H9 (cell line): ENCODE measurements at regions not wholly inside any gene's neighbourhood (a gene's known extent, or its start where the extent isn't known, plus 50 kb on each side); places are given as distances from the start of the nearest gene placed in this dataset.

ENCODE experiments used
- DNase-seq: peaks from one replicate; pipeline ENCODE4 v3.0.0-alpha.2; 2017
- H2AFZ ChIP-seq: one replicate; pipeline ENCODE4 v1.6.1; 2013; ENCODE audit warnings: mild to moderate bottlenecking, low read length, control low read depth, moderate library complexity
- H2AK5ac ChIP-seq: 2 replicates; pipeline ENCODE4 v1.6.1; 2013; ENCODE audit warnings: low read length, control low read depth, mixed read lengths; ENCODE audit not compliant: insufficient read length
- H2BK120ac ChIP-seq: one replicate; pipeline ENCODE4 v1.6.1; 2013; ENCODE audit warnings: low read depth, mild to moderate bottlenecking, low read length, control low read depth, inconsistent platforms; ENCODE audit not compliant: poor library complexity, severe bottlenecking
- H2BK12ac ChIP-seq: 2 replicates; pipeline ENCODE4 v1.6.1; 2013; ENCODE audit warnings: low read length, control low read depth, mixed read lengths, low read depth; ENCODE audit not compliant: insufficient read length
- H2BK15ac ChIP-seq: 2 replicates; pipeline ENCODE4 v1.6.1; 2013; ENCODE audit warnings: low read depth, low read length, control low read depth
- H2BK20ac ChIP-seq: one replicate; pipeline ENCODE4 v1.6.1; 2013; ENCODE audit warnings: low read depth, mild to moderate bottlenecking, low read length, control low read depth, inconsistent platforms; ENCODE audit not compliant: poor library complexity, severe bottlenecking
- H2BK5ac ChIP-seq: 2 replicates; pipeline ENCODE4 v1.6.1; 2013; ENCODE audit warnings: low read length, control low read depth, mixed read lengths; ENCODE audit not compliant: insufficient read length
- H3K14ac ChIP-seq: 2 replicates; pipeline ENCODE4 v1.6.1; 2013; ENCODE audit warnings: low read length, control low read depth; ENCODE audit not compliant: insufficient read depth
- H3K18ac ChIP-seq: 2 replicates; pipeline ENCODE4 v1.6.1; 2013; ENCODE audit warnings: low read depth, mild to moderate bottlenecking, mixed read lengths, low read length, control low read depth; ENCODE audit not compliant: insufficient read length
- H3K23ac ChIP-seq: 2 replicates; pipeline ENCODE4 v1.6.1; 2013; ENCODE audit warnings: low read length, control low read depth, mixed read lengths, low read depth; ENCODE audit not compliant: insufficient read length
- H3K23me2 ChIP-seq: 2 replicates; pipeline ENCODE4 v1.6.1; 2013; ENCODE audit warnings: low read depth, mild to moderate bottlenecking, mixed read lengths, low read length, control low read depth; ENCODE audit not compliant: insufficient read length, poor library complexity, severe bottlenecking
- H3K27ac ChIP-seq: 2 replicates; pipeline ENCODE4 v1.5.1; 2013; ENCODE audit warnings: low read length, control low read depth, mixed read lengths, low read depth; ENCODE audit not compliant: insufficient read length
- H3K27me3 ChIP-seq: 2 replicates; pipeline ENCODE4 v1.6.1; 2013; ENCODE audit warnings: low read length, control low read depth, inconsistent platforms; ENCODE audit not compliant: insufficient read depth
- H3K4ac ChIP-seq: 2 replicates; pipeline ENCODE4 v1.6.1; 2013; ENCODE audit warnings: low read depth, mild to moderate bottlenecking, control low read depth, inconsistent platforms, low read length, moderate library complexity
- H3K4me1 ChIP-seq: 2 replicates; pipeline ENCODE4 v1.6.1; 2013; ENCODE audit warnings: low read length, control low read depth, inconsistent platforms; ENCODE audit not compliant: insufficient read depth
- H3K4me2 ChIP-seq: 2 replicates; pipeline ENCODE4 v1.6.1; 2013; ENCODE audit warnings: low read length, control low read depth, mixed read lengths; ENCODE audit not compliant: insufficient read length, insufficient read depth
- H3K56ac ChIP-seq: 2 replicates; pipeline ENCODE4 v1.6.1; 2013; ENCODE audit warnings: low read depth, mild to moderate bottlenecking, mixed read lengths, low read length, control low read depth; ENCODE audit not compliant: insufficient read length
- H3K79me1 ChIP-seq: 2 replicates; pipeline ENCODE4 v1.6.1; 2013; ENCODE audit warnings: low read depth, mild to moderate bottlenecking, moderate library complexity, low read length, control low read depth, inconsistent platforms; ENCODE audit not compliant: insufficient read depth, poor library complexity, severe bottlenecking
- H3K79me2 ChIP-seq: 2 replicates; pipeline ENCODE4 v1.6.1; 2013; ENCODE audit warnings: low read length, control low read depth, inconsistent platforms; ENCODE audit not compliant: insufficient read depth
- H3K9ac ChIP-seq: 2 replicates; pipeline ENCODE4 v1.6.1; 2013; ENCODE audit warnings: low read length, control low read depth, mixed read lengths; ENCODE audit not compliant: insufficient read length; ENCODE audit errors: extremely low read depth
- H3K9me3 ChIP-seq: one replicate; pipeline ENCODE4 v1.6.1; 2013; ENCODE audit warnings: low read depth, low read length, inconsistent platforms; ENCODE audit not compliant: control insufficient read depth
- H3T11ph ChIP-seq: one replicate; pipeline ENCODE4 v1.6.1; 2013; ENCODE audit warnings: mild to moderate bottlenecking, low read length, control low read depth, inconsistent platforms
- H4K20me1 ChIP-seq: one replicate; pipeline ENCODE4 v1.6.1; 2013; ENCODE audit not compliant: control insufficient read depth, insufficient read length, insufficient read depth
- H4K5ac ChIP-seq: 2 replicates; pipeline ENCODE4 v1.6.1; 2013; ENCODE audit warnings: low read depth, mild to moderate bottlenecking, mixed read lengths, low read length, control low read depth; ENCODE audit not compliant: insufficient read length
- H4K8ac ChIP-seq: replicated peaks from 2 replicates; pipeline ENCODE4 v1.6.1; 2013; ENCODE audit warnings: low read length, control low read depth, mixed read lengths, low read depth; ENCODE audit not compliant: insufficient read length
- H4K91ac ChIP-seq: 2 replicates; pipeline ENCODE4 v1.6.1; 2013; ENCODE audit warnings: low read depth, mild to moderate bottlenecking, moderate library complexity, mixed read lengths, low read length, control low read depth; ENCODE audit not compliant: insufficient read length
- H3K27ac Mint-ChIP-seq, 3 experiments: 2 replicates in 2 of 3; 3 replicates in 1 of 3; pipeline ENCODE4 v1.8.0; 2020 to 2021; ENCODE audit warnings: mixed read lengths in 3 of 3, mild to moderate bottlenecking in 1 of 3, moderate library complexity in 1 of 3
- H3K27me3 Mint-ChIP-seq: 2 replicates; pipeline ENCODE4 v1.8.0; 2021; ENCODE audit warnings: low read depth, mild to moderate bottlenecking, moderate library complexity, mixed read lengths
- H3K36me3 Mint-ChIP-seq, 3 experiments: 2 replicates in 2 of 3; 3 replicates in 1 of 3; pipeline ENCODE4 v1.8.0; 2020 to 2021; ENCODE audit warnings: low read depth in 3 of 3, mixed read lengths in 3 of 3; ENCODE audit not compliant: insufficient read depth in 1 of 3
- H3K4me1 Mint-ChIP-seq, 2 experiments: 2 replicates each; pipeline ENCODE4 v1.8.0; 2020; ENCODE audit warnings: mixed read lengths in 2 of 2
- H3K4me3 Mint-ChIP-seq, 2 experiments: 2 replicates in 1 of 2; 3 replicates in 1 of 2; pipeline ENCODE4 v1.8.0; 2020 to 2021; ENCODE audit warnings: mild to moderate bottlenecking in 2 of 2, mixed read lengths in 2 of 2, moderate library complexity in 1 of 2
- H3K9me3 Mint-ChIP-seq, 2 experiments: 2 replicates in 1 of 2; 3 replicates in 1 of 2; pipeline ENCODE4 v1.8.0; 2020; ENCODE audit warnings: mild to moderate bottlenecking in 2 of 2, mixed read lengths in 2 of 2, moderate library complexity in 1 of 2
- WGBS: extraction: QIAGEN DNeasy Blood & Tissue Kit; methylation state at CpG from one replicate; pipeline ENCODE4 v1.1.7; 2013; ENCODE audit warnings: missing lambda C conversion rate, low lambda C conversion rate, mixed read lengths; ENCODE audit not compliant: insufficient read length; ENCODE audit errors: extremely low coverage; 5-methylcytosine and 5-hydroxymethylcytosine counted together
- TF ChIP-seq, protein P1 (sequence below): fragments of 200-600 bp; sonication (generic); conservative IDR thresholded peaks from 3 replicates; pipeline ENCODE4 v1.8.0; 2021; ENCODE audit warnings: antibody characterized with exemption, mild to moderate bottlenecking

DNA sequence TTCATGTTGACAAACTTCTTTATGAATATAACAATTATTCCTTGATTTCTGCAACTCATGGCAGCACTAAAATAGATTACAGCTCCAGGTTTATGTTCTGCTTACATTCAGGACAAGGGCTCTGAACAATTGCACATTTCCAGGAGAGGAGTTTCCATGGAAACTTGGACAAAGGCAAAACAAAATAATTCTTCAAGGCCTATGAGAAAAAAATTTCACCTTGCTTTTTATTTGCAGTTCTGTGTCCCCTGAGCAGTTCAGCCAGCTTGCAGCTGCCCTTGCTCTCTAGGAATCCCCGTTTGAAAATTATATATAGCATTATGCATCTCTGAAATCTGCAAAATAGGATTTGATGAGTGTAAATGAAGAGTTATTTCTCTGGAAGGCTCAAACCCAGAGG is 71.7 kb downstream of the ARL4A start:
- Histone ChIP-seq H4K8ac (no peak overlapping the region), H3K18ac (no peak overlapping the region), H3K4me1 (no peaks in the 10 kb centered on the region), H2AFZ (no peak overlapping the region), H4K5ac (no peak overlapping the region), H3K27me3 (no peaks in the 10 kb centered on the region), H3K4ac (no peak overlapping the region), H3K23ac (no peak overlapping the region), H2BK12ac (no peak overlapping the region), H4K91ac (no peak overlapping the region), H2AK5ac (no peak overlapping the region), H3K9ac (no peak overlapping the region), H3K9me3 (no peaks in the 10 kb centered on the region), H3K4me2 (no peak overlapping the region), H4K20me1 (no peaks in the 10 kb centered on the region), H3K14ac (no peak overlapping the region), H3K79me2 (no peaks in the 10 kb centered on the region), H2BK120ac (no peak overlapping the region), H3K27ac (no peak overlapping the region), H2BK20ac (no peak overlapping the region), H3K23me2 (no peaks in the 10 kb centered on the region), H3K56ac (no peak overlapping the region), H3K79me1 (no peaks in the 10 kb centered on the region), H2BK5ac (no peak overlapping the region), H3T11ph (no peak overlapping the region), H2BK15ac (no peak overlapping the region)
- no CpG with 5 or more reads among the region's 1 CpG for WGBS
- no peaks in the 10 kb centered on the region; the same call in 1 of the 2 replicates for H3K27me3 Mint-ChIP-seq
- no peak for DNase-seq
- no peak overlapping the region for H3K4me3 Mint-ChIP-seq
- peaks cover 7 to 14% of the 10 kb centered on the region in 2 experiments; a peak in 3 of 4 replicates for H3K4me1 Mint-ChIP-seq
- peaks cover 13 to 28% (median 20%) of the 10 kb centered on the region in 3 experiments for H3K36me3 Mint-ChIP-seq
- H3K27ac Mint-ChIP-seq: no peak overlapping the region
- H3K9me3 Mint-ChIP-seq: peaks cover 15 to 16% of the 10 kb centered on the region in 2 experiments
- TF ChIP-seq, protein P1, sequence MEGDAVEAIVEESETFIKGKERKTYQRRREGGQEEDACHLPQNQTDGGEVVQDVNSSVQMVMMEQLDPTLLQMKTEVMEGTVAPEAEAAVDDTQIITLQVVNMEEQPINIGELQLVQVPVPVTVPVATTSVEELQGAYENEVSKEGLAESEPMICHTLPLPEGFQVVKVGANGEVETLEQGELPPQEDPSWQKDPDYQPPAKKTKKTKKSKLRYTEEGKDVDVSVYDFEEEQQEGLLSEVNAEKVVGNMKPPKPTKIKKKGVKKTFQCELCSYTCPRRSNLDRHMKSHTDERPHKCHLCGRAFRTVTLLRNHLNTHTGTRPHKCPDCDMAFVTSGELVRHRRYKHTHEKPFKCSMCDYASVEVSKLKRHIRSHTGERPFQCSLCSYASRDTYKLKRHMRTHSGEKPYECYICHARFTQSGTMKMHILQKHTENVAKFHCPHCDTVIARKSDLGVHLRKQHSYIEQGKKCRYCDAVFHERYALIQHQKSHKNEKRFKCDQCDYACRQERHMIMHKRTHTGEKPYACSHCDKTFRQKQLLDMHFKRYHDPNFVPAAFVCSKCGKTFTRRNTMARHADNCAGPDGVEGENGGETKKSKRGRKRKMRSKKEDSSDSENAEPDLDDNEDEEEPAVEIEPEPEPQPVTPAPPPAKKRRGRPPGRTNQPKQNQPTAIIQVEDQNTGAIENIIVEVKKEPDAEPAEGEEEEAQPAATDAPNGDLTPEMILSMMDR: no peak
